Parathyroid adenoma (tissue), 2 donors: ENCODE measurements at regions not wholly inside any gene's neighbourhood (a gene's known extent, or its start where the extent isn't known, plus 50 kb on each side); places are given as distances from the start of the nearest gene placed in this dataset.
"Not testable (repeated sequence)": the region's sequence is repeated elsewhere in the genome, so short reads cannot be mapped to it uniquely, and the experiment has no call there.

Experiments
- H2AFZ ChIP-seq: fragments of 300-600 bp; sonication (generic); one replicate; pipeline ENCODE4 v1.7.0; 2017; ENCODE audit warnings: antibody characterized with exemption, mild to moderate bottlenecking
- H3K27ac ChIP-seq: fragments of 300-600 bp; sonication (generic); one replicate; pipeline ENCODE4 v1.7.0; 2017
- H3K27me3 ChIP-seq: fragments of 300-600 bp; sonication (generic); one replicate; pipeline ENCODE4 v1.7.0; 2017; ENCODE audit warnings: low read length; ENCODE audit not compliant: control insufficient read depth, insufficient read depth
- H3K36me3 ChIP-seq: fragments of 300-600 bp; sonication (generic); one replicate; pipeline ENCODE4 v1.7.0; 2017; ENCODE audit warnings: low read length; ENCODE audit not compliant: control insufficient read depth, insufficient read depth
- H3K4me1 ChIP-seq: fragments of 300-600 bp; sonication (generic); one replicate; pipeline ENCODE4 v1.7.0; 2017; ENCODE audit warnings: control low read depth
- H3K4me2 ChIP-seq: fragments of 300-600 bp; sonication (generic); one replicate; pipeline ENCODE4 v1.7.0; 2017; ENCODE audit warnings: low read length
- H3K4me3 ChIP-seq: fragments of 300-600 bp; sonication (generic); one replicate; pipeline ENCODE4 v1.7.0; 2017; ENCODE audit warnings: low read depth, low read length
- H3K79me2 ChIP-seq: fragments of 300-600 bp; sonication (generic); one replicate; pipeline ENCODE4 v1.7.0; 2017; ENCODE audit warnings: control low read depth
- H3K9ac ChIP-seq: fragments of 300-600 bp; sonication (generic); one replicate; pipeline ENCODE4 v1.7.0; 2017; ENCODE audit warnings: mild to moderate bottlenecking
- H3K9me3 ChIP-seq: fragments of 300-600 bp; sonication (generic); one replicate; pipeline ENCODE4 v1.7.0; 2017; ENCODE audit warnings: low read length; ENCODE audit not compliant: control insufficient read depth
- CTCF ChIP-seq: fragments of 300-600 bp; sonication (generic); IDR thresholded peaks from one replicate; pipeline ENCODE4 v1.7.0; 2017; ENCODE audit warnings: antibody characterized with exemption, mild to moderate bottlenecking
- donor health status: primary hyperparathyroidism.

GRCh38 chr3:181916013-181916412 is 204.3 kb downstream of the SOX2 start:
- Histone ChIP-seq H3K9ac (no peak overlapping the region), H3K4me3 (no peak overlapping the region), H3K9me3 (no peaks in the 10 kb centered on the region), H3K4me2 (no peak overlapping the region), H3K36me3 (no peaks in the 10 kb centered on the region), H2AFZ (no peak overlapping the region), H3K27ac (no peak overlapping the region), H3K27me3 (no peaks in the 10 kb centered on the region), H3K4me1 (no peaks in the 10 kb centered on the region), H3K79me2 (no peaks in the 10 kb centered on the region)
- TF ChIP-seq CTCF, result no peak

- Histone ChIP-seq H3K79me2 (no peaks in the 10 kb centered on the region), H3K4me3 (no peak overlapping the region), H3K4me2 (no peak overlapping the region), H3K27ac (no peak overlapping the region), H2AFZ (no peak overlapping the region), H3K9ac (no peak overlapping the region), H3K27me3 (no peaks in the 10 kb centered on the region), H3K4me1 (no peaks in the 10 kb centered on the region), H3K36me3 (no peaks in the 10 kb centered on the region), H3K9me3 (no peaks in the 10 kb centered on the region)
- no peak for TF ChIP-seq CTCF
Observed at GRCh38 chr3:181917027-181917426, 205.3 kb downstream of the SOX2 start.

GRCh38 chr3:181919375-181919774 is 207.7 kb downstream of the SOX2 start:
- Histone ChIP-seq H3K4me1 (no peaks in the 10 kb centered on the region), H3K36me3 (no peaks in the 10 kb centered on the region), H3K4me3 (no peak overlapping the region), H3K4me2 (no peak overlapping the region), H3K9me3 (no peaks in the 10 kb centered on the region), H3K79me2 (no peaks in the 10 kb centered on the region), H3K27ac (no peak overlapping the region), H2AFZ (no peak overlapping the region), H3K9ac (no peak overlapping the region), H3K27me3 (no peaks in the 10 kb centered on the region)
- TF ChIP-seq CTCF, result no peak

GRCh38 chr3:181920409-181920808 is 208.7 kb downstream of the SOX2 start:
- Histone ChIP-seq H3K79me2 (no peaks in the 10 kb centered on the region), H3K9me3 (no peaks in the 10 kb centered on the region), H3K4me2 (no peak overlapping the region), H2AFZ (no peak overlapping the region), H3K27ac (no peak overlapping the region), H3K9ac (no peak overlapping the region), H3K4me1 (no peaks in the 10 kb centered on the region), H3K27me3 (no peaks in the 10 kb centered on the region), H3K4me3 (no peak overlapping the region), H3K36me3 (no peaks in the 10 kb centered on the region)
- no peak for TF ChIP-seq CTCF

GRCh38 chr3:181921220-181921619 is 209.5 kb downstream of the SOX2 start:
- H3K27me3 ChIP-seq, result no peaks in the 10 kb centered on the region
- no peak overlapping the region for H2AFZ ChIP-seq
- no peaks in the 10 kb centered on the region for H3K4me1 ChIP-seq
- no peak overlapping the region for H3K9ac ChIP-seq
- no peaks in the 10 kb centered on the region for H3K9me3 ChIP-seq
- no peak overlapping the region for H3K4me3 ChIP-seq
- H3K4me2 ChIP-seq, result no peak overlapping the region
- H3K27ac ChIP-seq, result no peak overlapping the region
- H3K36me3 ChIP-seq, result no peaks in the 10 kb centered on the region
- no peak for TF ChIP-seq CTCF
- H3K79me2 ChIP-seq, result no peaks in the 10 kb centered on the region

GRCh38 chr3:181925841-181926240 is 214.1 kb downstream of the SOX2 start:
- not testable (repeated sequence) for H3K9ac ChIP-seq, H3K4me1 ChIP-seq, H3K79me2 ChIP-seq, H2AFZ ChIP-seq, H3K9me3 ChIP-seq, H3K36me3 ChIP-seq, H3K27ac ChIP-seq, H3K27me3 ChIP-seq, H3K4me3 ChIP-seq, H3K4me2 ChIP-seq
